WI38 (cell line): ENCODE measurements at regions not wholly inside any gene's neighbourhood (a gene's known extent, or its start where the extent isn't known, plus 50 kb on each side); places are given as distances from the start of the nearest gene placed in this dataset.

Source experiments
- H3K4me3 ChIP-seq: 2 replicates; pipeline ENCODE4 v1.5.1; 2011; ENCODE audit warnings: low read depth, mild to moderate bottlenecking, control low read depth, low read length
- CTCF ChIP-seq: IDR thresholded peaks from 2 replicates; pipeline ENCODE4 v1.5.1; 2012; ENCODE audit warnings: low read depth, mild to moderate bottlenecking, control low read depth, low read length

GRCh38 chr4:74878323-74878722, 54.6 kb upstream of the PARM1 start:
- TF ChIP-seq CTCF, result no peak

GRCh38 chr4:74875451-74875850, 57.5 kb upstream of the PARM1 start:
- no peak for TF ChIP-seq CTCF
- H3K4me3 ChIP-seq, result no peak overlapping the region

More at GRCh38 chr4:74878323-74878722, 54.6 kb upstream of the PARM1 start:
- H3K4me3 ChIP-seq, result no peak overlapping the region

- peak; percentile 78 for TF ChIP-seq CTCF
- H3K4me3 ChIP-seq, result no peak overlapping the region
Measured at GRCh38 chr4:74874753-74875367, 58.1 kb upstream of the PARM1 start.

- no peak overlapping the region for H3K4me3 ChIP-seq
- no peak for TF ChIP-seq CTCF
Measured at GRCh38 chr4:74873545-74874301, 59.2 kb upstream of the PARM1 start.

GRCh38 chr4:74858921-74859562, 64.7 kb upstream of the BTC start:
- no peak for TF ChIP-seq CTCF
- no peak overlapping the region for H3K4me3 ChIP-seq

- TF ChIP-seq CTCF, result no peak
- H3K4me3 ChIP-seq, result no peak overlapping the region
Measured at GRCh38 chr4:74855879-74856278, 61.6 kb upstream of the BTC start.

- no peak for TF ChIP-seq CTCF
- no peak overlapping the region for H3K4me3 ChIP-seq
Measured at GRCh38 chr4:74848774-74849173, 54.5 kb upstream of the BTC start.
